ENCODE measurements at regions not wholly inside any gene's neighbourhood (a gene's known extent, or its start where the extent isn't known, plus 50 kb on each side); places are given as distances from the start of the nearest gene placed in this dataset.

DNA sequence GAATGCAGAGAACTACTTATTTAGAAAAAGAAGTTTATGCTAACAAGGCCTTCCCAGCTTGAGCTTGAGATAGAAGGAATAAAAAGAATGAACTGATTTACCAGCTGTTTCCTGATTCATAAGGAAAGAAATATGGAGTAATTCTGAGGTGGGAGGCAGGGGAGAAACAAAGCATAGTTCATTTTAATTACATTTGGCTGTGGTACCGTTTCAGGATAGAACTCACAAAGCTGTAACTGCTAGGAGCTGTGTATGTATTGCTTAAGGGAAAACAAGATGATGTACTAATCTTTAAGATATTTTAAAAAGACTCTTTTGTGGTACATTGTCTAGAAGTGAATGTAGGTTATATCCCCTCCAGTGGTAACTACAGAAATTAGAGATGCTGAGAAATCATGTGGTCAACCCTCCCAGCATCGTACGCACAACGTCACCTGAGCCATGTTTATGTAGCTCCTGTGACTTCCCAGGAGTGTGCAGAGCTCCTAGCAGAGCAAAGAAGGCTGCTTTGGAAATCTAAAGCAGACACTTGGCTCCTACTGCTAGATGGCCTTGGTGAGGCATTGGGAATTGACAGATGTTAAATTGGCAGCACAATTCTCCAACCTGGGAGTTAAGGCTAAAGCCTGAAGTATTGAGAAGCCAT is 208.3 kb upstream of the VLDLR start:
- Histone ChIP-seq H2AFZ (ENCODE audit: low read length) (no peak overlapping the region), H3K9ac (ENCODE audit: insufficient read depth, low read length) (no peak overlapping the region), H3K4me1 (ENCODE audit: control insufficient read depth, extremely low read depth, insufficient read depth, low read length) (no peaks in the 10 kb centered on the region), H3K4me3 (replicated peaks in 1 of 4; ENCODE audit: control extremely low read depth in 1 of 4, insufficient read depth in 1 of 4, low read depth in 3 of 4, low read length in 4 of 4) (no peak overlapping the region), H3K27ac (ENCODE audit: insufficient read depth, low read length) (no peak overlapping the region), H3K27me3 (ENCODE audit: control insufficient read depth, insufficient read depth, low read length) (no peaks in the 10 kb centered on the region), H3K9me3 (ENCODE audit: control insufficient read depth, insufficient read depth, low read depth, low read length) (no peaks in the 10 kb centered on the region), H3K36me3 (ENCODE audit: control insufficient read depth, insufficient read depth, low read length) (no peaks in the 10 kb centered on the region), H3K4me2 (ENCODE audit: extremely low read depth, insufficient read depth, low read length) (no peak overlapping the region), H3K79me2 (ENCODE audit: control insufficient read depth, insufficient read depth, low read length) (no peaks in the 10 kb centered on the region), H4K20me1 (ENCODE audit: control insufficient read depth, extremely low read depth, insufficient read depth, low read length) (no peaks in the 10 kb centered on the region)
- peak in 1 of 2 donors; percentile 12 for DNase-seq (ENCODE audit: low read depth in 2 of 2)
- no peak for TF ChIP-seq EZH2 (IDR thresholded peaks at IDR 0.05; ENCODE audit: low read length, missing control alignments)
- TF ChIP-seq, protein P1, sequence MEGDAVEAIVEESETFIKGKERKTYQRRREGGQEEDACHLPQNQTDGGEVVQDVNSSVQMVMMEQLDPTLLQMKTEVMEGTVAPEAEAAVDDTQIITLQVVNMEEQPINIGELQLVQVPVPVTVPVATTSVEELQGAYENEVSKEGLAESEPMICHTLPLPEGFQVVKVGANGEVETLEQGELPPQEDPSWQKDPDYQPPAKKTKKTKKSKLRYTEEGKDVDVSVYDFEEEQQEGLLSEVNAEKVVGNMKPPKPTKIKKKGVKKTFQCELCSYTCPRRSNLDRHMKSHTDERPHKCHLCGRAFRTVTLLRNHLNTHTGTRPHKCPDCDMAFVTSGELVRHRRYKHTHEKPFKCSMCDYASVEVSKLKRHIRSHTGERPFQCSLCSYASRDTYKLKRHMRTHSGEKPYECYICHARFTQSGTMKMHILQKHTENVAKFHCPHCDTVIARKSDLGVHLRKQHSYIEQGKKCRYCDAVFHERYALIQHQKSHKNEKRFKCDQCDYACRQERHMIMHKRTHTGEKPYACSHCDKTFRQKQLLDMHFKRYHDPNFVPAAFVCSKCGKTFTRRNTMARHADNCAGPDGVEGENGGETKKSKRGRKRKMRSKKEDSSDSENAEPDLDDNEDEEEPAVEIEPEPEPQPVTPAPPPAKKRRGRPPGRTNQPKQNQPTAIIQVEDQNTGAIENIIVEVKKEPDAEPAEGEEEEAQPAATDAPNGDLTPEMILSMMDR (conservative IDR thresholded peaks at IDR 0.05 in 1 of 2, IDR thresholded peaks at IDR 0.05 in 1 of 2; ENCODE audit: low read depth in 1 of 2, low read length in 2 of 2): no peak

DNA sequence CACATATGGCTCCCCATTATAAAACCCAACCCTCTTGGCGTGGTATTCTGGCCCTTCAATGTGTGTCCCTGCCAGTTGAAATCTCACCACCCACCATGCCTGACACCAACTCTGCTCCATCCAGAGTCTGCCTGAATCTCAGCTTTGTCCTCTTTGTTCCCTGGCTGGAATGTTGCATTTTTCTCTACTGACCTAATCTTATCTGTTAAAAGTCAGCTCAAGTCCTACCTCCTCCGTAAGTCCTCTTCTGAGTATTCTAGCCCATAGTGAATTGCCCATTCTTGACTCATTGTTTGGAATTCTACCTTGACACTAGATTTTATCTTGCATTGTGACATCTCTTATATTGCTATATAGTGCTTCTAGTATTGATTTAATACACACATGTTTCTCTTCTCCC is 207.1 kb upstream of the VLDLR start:
- Histone ChIP-seq H4K20me1 (ENCODE audit: control insufficient read depth, extremely low read depth, insufficient read depth, low read length) (no peaks in the 10 kb centered on the region), H3K79me2 (ENCODE audit: control insufficient read depth, insufficient read depth, low read length) (no peaks in the 10 kb centered on the region), H3K9me3 (ENCODE audit: control insufficient read depth, insufficient read depth, low read depth, low read length) (no peaks in the 10 kb centered on the region), H3K27ac (ENCODE audit: insufficient read depth, low read length) (no peak overlapping the region), H3K4me3 (replicated peaks in 1 of 4; ENCODE audit: control extremely low read depth in 1 of 4, insufficient read depth in 1 of 4, low read depth in 3 of 4, low read length in 4 of 4) (no peak overlapping the region), H3K27me3 (ENCODE audit: control insufficient read depth, insufficient read depth, low read length) (no peaks in the 10 kb centered on the region), H3K4me1 (ENCODE audit: control insufficient read depth, extremely low read depth, insufficient read depth, low read length) (no peaks in the 10 kb centered on the region), H3K4me2 (ENCODE audit: extremely low read depth, insufficient read depth, low read length) (no peak overlapping the region), H2AFZ (ENCODE audit: low read length) (no peak overlapping the region), H3K36me3 (ENCODE audit: control insufficient read depth, insufficient read depth, low read length) (no peaks in the 10 kb centered on the region), H3K9ac (ENCODE audit: insufficient read depth, low read length) (no peak overlapping the region)
- DNase-seq (ENCODE audit: low read depth in 2 of 2): peak in 1 of 2 donors; percentile 71
- TF ChIP-seq, protein P1 (conservative IDR thresholded peaks at IDR 0.05 in 1 of 2, IDR thresholded peaks at IDR 0.05 in 1 of 2; ENCODE audit: low read depth in 1 of 2, low read length in 2 of 2): no peak
- TF ChIP-seq EZH2 (IDR thresholded peaks at IDR 0.05; ENCODE audit: low read length, missing control alignments): no peak

GRCh38 chr9:2415326-2415725 is 206.3 kb upstream of the VLDLR start:
- Histone ChIP-seq H3K27me3 (ENCODE audit: control insufficient read depth, insufficient read depth, low read length) (no peaks in the 10 kb centered on the region), H3K9ac (ENCODE audit: insufficient read depth, low read length) (no peak overlapping the region), H3K4me3 (replicated peaks in 1 of 4; ENCODE audit: control extremely low read depth in 1 of 4, insufficient read depth in 1 of 4, low read depth in 3 of 4, low read length in 4 of 4) (no peak overlapping the region), H3K9me3 (ENCODE audit: control insufficient read depth, insufficient read depth, low read depth, low read length) (no peaks in the 10 kb centered on the region), H4K20me1 (ENCODE audit: control insufficient read depth, extremely low read depth, insufficient read depth, low read length) (no peaks in the 10 kb centered on the region), H2AFZ (ENCODE audit: low read length) (no peak overlapping the region), H3K4me1 (ENCODE audit: control insufficient read depth, extremely low read depth, insufficient read depth, low read length) (no peaks in the 10 kb centered on the region), H3K36me3 (ENCODE audit: control insufficient read depth, insufficient read depth, low read length) (no peaks in the 10 kb centered on the region), H3K4me2 (ENCODE audit: extremely low read depth, insufficient read depth, low read length) (no peak overlapping the region), H3K79me2 (ENCODE audit: control insufficient read depth, insufficient read depth, low read length) (no peaks in the 10 kb centered on the region), H3K27ac (ENCODE audit: insufficient read depth, low read length) (no peak overlapping the region)
- DNase-seq (ENCODE audit: low read depth in 2 of 2): no peak
- TF ChIP-seq, protein P1 (conservative IDR thresholded peaks at IDR 0.05 in 1 of 2, IDR thresholded peaks at IDR 0.05 in 1 of 2; ENCODE audit: low read depth in 1 of 2, low read length in 2 of 2): no peak
- TF ChIP-seq EZH2 (IDR thresholded peaks at IDR 0.05; ENCODE audit: low read length, missing control alignments): no peak

Data from fibroblast of lung (primary cell).